GM18511 (cell line): ENCODE measurements at regions not wholly inside any gene's neighbourhood (a gene's known extent, or its start where the extent isn't known, plus 50 kb on each side); places are given as distances from the start of the nearest gene placed in this dataset.

ENCODE experiments used
- ATAC-seq: cut with Tn5 transposase; IDR thresholded peaks from one replicate; pipeline ENCODE4 v1.9.1; 2021; ENCODE audit warnings: mild to moderate bottlenecking, moderate library complexity; ENCODE audit not compliant: unreplicated experiment

GRCh38 chr13:26967119-26968038, 204.2 kb downstream of the USP12 start:
- no peak for ATAC-seq

GRCh38 chr13:26966701-26967080, 204.9 kb downstream of the USP12 start:
- no peak for ATAC-seq

GRCh38 chr13:26965952-26966700, 205.5 kb downstream of the USP12 start:
- no peak for ATAC-seq

DNA sequence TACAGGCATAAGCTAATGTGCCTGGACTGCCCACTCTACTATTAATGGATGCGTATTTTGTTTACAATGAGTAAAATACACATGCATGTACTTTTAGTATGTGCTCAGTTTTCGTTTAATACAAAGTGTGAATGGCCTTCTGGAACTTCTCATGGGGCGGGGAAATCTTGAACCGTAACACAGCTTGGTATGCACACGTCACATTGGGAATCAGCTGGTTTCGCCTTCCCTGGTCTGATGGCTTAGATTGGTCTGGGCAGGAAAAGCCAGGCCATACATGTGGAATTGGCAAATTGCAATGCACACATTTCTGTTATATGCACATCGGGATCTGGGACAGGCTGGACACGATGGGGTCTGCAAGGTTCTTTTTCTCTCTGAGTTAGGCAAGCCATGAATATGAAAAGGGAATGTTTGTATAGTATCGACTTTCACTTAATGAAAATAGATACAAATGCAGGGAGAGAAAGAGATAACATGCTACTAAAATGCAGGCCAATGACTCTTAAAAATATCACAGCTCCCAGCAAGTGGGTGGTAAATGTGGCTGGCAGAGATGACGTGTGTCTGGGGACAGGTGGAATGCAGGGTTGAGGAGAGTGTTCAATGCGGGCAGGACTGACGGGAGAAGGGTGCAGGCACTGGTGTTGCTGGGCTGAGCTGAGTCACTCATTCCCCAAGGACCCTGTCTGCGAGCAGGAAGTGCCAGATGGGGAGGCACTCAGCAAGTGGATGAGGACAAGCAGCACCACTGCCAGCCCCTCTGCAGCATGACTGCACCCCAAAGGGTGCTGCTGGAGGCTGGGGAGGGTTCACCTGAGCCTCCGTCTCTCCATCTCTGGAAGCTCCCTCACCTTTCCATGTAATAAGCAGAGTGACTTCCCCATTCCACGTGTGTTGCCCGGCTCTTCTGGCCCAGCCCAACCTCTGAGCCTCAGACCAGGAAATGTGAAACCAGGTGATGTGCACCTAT, 204.0 kb upstream of the GPR12 start:
- no peak for ATAC-seq

- no peak for ATAC-seq
Observed at GRCh38 chr13:26962671-26963070, 202.1 kb upstream of the GPR12 start.

DNA sequence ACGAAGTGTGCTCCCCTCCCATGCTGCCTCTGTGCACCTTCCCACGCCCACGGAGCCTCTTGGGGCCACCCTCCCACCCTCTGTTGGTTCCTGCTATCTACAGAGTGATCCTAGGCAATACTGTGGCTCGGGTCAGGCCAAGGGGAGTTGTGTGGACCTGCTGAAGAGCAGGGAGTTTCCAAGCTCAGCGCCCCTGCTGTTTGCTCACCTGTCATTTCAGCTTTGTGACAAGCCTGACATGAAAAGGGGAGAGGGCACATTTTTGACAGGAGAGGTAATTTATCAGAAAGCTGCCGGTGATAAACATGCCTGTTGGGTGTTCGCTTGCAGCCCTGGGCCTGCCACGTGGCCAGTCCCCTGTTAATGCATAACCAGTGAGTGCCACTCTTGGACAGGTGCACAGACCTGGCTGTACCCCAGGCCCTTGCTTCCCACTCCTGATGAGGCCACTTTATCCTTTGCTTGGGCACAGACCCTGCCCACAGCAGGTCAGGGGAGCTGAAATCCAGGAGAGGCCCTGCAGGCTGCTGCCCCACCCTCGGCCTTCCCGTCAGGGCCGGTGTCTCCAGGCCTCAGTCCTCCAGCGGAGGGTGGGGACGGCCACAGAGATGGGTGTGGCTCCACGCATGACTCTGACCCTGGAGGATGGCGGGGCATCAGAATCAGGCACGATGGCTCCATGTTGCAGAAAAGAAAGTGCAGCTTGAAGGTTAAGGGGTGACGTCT, 201.5 kb upstream of the GPR12 start:
- ATAC-seq: no peak

GRCh38 chr13:26957182-26957581, 196.6 kb upstream of the GPR12 start:
- ATAC-seq: no peak

GRCh38 chr13:26956522-26957142, 196.0 kb upstream of the GPR12 start:
- no peak for ATAC-seq

GRCh38 chr13:26954976-26955375, 194.4 kb upstream of the GPR12 start:
- no peak for ATAC-seq

DNA sequence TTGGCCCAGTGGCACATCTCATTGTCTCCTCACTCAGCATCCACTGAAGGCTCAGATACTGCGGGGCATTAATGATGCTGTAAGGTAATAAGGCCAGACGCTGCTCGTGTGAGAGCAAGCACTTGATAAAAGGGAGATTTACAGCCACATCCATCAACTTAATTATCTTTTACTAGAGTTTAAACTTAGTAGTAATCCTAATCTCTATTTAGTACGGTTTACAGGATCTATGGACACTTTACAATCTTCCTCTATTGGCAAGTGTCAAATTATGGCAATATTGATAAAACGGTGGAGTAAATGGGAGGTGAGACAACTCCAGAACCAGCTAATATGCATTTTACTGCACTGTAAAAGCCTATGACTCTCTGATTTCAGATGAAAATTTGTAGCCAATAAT, 192.7 kb upstream of the GPR12 start:
- no peak for ATAC-seq

DNA sequence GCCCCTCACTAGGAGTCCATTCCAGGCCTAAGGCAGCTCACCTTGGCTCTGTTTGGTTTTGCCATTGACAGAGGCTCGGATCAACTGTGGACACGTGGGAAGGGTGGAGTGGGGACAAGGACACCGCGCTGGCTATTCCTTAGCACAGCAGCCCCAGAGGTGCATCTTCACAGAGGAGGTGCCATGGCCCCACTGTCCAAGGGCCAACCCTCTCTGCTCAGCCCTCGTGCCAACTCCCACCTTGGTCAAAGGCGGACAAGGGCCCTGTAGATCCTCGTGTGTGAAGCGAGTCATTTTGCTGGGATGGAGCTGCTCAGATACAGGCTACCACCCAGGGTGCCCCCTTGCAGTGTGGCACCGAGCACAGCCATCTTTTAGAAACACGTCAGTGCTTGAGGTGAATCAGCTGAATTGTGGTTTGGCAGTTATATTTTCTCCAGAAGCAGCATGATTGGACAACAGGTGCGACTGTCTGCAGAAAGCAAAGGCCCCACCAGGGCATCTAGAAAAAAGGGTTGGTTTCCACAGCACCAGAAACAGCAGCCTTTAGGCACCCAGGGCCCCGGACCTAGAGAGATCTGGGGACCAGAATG, 192.1 kb upstream of the GPR12 start:
- ATAC-seq: no peak

DNA sequence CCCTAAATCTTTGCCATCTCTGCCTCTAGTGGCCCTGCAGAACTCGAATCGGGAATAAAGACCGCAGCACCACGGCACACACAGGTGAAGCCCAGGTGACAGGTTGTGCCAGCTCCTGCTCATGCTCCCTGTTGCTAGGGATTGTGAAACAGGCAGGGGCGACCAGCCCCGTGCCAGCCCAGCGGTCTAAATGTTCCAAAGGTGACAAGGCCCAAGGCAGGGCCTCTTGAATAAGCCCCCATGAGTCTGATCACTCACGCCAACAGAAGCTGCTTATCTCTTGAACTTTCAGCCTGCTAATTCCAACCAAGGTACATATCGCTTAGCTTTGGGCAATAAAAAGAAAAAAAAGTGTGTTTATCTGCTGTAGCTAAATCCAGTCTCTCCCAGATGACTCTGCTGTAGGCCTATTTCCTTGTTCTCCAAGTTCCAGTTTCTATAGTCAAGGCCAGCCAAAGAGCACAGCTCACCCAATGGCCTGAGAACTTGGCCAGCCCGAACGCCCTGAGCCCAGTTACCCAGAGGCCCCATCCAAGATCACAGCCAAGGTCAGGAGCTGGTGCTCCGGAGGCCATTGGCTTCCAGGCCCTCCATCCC, 191.1 kb upstream of the GPR12 start:
- no peak for ATAC-seq

DNA sequence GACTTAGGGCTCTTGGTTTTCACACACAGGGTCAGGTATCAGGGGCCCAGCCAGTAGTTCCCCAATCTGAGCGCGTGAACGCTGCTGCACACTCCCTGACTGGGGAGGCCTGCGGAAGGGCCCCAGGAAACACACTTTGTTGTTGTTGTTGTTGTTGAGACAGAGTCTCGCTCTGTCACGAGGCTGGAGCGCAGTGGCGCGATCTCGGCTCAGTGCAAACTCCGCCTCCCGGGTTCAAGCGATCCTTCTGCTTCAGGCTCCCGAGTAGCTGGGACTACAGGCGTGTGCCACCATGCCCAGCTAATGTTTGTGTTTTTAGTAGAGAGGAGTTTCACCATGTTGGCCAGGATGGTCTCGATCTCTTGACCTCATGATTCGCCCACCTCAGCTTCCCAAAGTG, 190.4 kb upstream of the GPR12 start:
- no peak for ATAC-seq

- ATAC-seq: no peak
Observed at GRCh38 chr13:26950546-26950945, 190.0 kb upstream of the GPR12 start.

DNA sequence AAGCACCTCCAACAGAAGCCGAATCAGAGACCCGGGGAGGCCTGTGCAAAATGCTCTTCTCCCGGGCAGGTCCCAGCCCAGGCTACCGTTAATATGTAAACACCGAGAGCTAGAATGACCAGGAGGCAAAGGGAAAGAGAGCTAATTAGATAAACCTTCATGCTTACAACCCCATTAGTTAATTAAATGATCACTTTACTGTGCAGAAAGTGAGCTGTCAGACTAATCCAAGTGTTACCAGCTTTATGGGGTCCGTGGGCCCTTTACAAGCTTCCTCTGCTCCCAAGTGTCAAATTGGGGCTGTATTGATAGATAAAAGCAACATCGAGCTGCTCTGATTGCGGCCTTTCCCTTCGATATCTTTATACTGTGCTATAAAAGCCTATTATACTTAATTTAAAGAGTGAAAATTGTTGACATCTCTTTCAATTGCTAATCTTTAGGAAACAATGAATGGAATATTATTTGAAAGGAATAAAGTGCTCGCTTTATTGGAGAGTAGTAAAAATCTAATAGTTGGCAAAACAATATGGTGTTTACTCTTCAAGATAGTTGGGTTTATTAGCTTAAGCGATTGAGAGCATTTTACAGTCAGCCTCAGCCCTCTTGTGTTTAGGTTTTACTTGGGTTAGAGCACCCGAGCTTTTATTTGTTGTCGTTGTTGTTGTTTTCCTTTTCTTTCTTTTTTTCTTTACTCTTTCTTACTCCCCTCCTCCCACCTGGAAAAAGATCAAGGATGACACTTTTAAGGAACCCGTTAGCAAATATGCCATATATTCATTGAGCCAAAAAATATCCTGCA, 189.3 kb upstream of the GPR12 start:
- no peak for ATAC-seq

- no peak for ATAC-seq
Observed at GRCh38 chr13:26948353-26948752, 187.8 kb upstream of the GPR12 start.

- peak; percentile 77 for ATAC-seq
Observed at GRCh38 chr13:26946684-26947343, 186.2 kb upstream of the GPR12 start.

GRCh38 chr13:26943748-26944147, 183.2 kb upstream of the GPR12 start:
- ATAC-seq: no peak
